GM19025 (cell line): ENCODE measurements at regions not wholly inside any gene's neighbourhood (a gene's known extent, or its start where the extent isn't known, plus 50 kb on each side); places are given as distances from the start of the nearest gene placed in this dataset.
"Not testable (repeated sequence)": the region's sequence is repeated elsewhere in the genome, so short reads cannot be mapped to it uniquely, and the experiment has no call there.

Experiments
- ATAC-seq: cut with Tn5 transposase; IDR thresholded peaks from one replicate; pipeline ENCODE4 v1.9.1; 2021; ENCODE audit warnings: mild to moderate bottlenecking, low read depth, moderate library complexity; ENCODE audit not compliant: unreplicated experiment

GRCh38 chr5:118311103-118311819 lies 677.1 kb downstream of the DTWD2 start:
- ATAC-seq: no peak

- no peak for ATAC-seq
Observed at GRCh38 chr5:118310401-118310800, 677.9 kb downstream of the DTWD2 start.

GRCh38 chr5:118303296-118303695 lies 685.1 kb downstream of the DTWD2 start:
- ATAC-seq: no peak

- ATAC-seq: no peak
Observed at GRCh38 chr5:118302786-118303185, 685.6 kb downstream of the DTWD2 start.

GRCh38 chr5:118301696-118302095 lies 686.7 kb downstream of the DTWD2 start:
- no peak for ATAC-seq

GRCh38 chr5:118295045-118295444 lies 693.3 kb downstream of the DTWD2 start:
- no peak for ATAC-seq

GRCh38 chr5:118293378-118293777 lies 695.0 kb downstream of the DTWD2 start:
- ATAC-seq: no peak

- no peak for ATAC-seq
Observed at GRCh38 chr5:118290204-118290603, 698.1 kb downstream of the DTWD2 start.

GRCh38 chr5:118284230-118284629 lies 704.1 kb downstream of the DTWD2 start:
- not testable (repeated sequence) for ATAC-seq

- not testable (repeated sequence) for ATAC-seq
Observed at GRCh38 chr5:118282480-118283038, 705.8 kb downstream of the DTWD2 start.

GRCh38 chr5:118279540-118280294 lies 708.6 kb downstream of the DTWD2 start:
- no peak for ATAC-seq

GRCh38 chr5:118270526-118270925 lies 717.8 kb downstream of the DTWD2 start:
- no peak for ATAC-seq

GRCh38 chr5:118258223-118258622 lies 730.1 kb downstream of the DTWD2 start:
- ATAC-seq: no peak

- ATAC-seq: no peak
Observed at GRCh38 chr5:118257066-118257465, 731.3 kb downstream of the DTWD2 start.

GRCh38 chr5:118253225-118254061 lies 734.9 kb downstream of the DTWD2 start:
- no peak for ATAC-seq

GRCh38 chr5:118249386-118249785 lies 739.0 kb downstream of the DTWD2 start:
- no peak for ATAC-seq

- ATAC-seq: no peak
Observed at GRCh38 chr5:118247458-118247857, 740.9 kb downstream of the DTWD2 start.

GRCh38 chr5:118243613-118244012 lies 744.7 kb downstream of the DTWD2 start:
- ATAC-seq: no peak

GRCh38 chr5:118243068-118243467 lies 745.3 kb downstream of the DTWD2 start:
- no peak for ATAC-seq

- no peak for ATAC-seq
Observed at GRCh38 chr5:118236108-118236849, 752.1 kb downstream of the DTWD2 start.
